HEK293 (cell line): ENCODE measurements at regions not wholly inside any gene's neighbourhood (a gene's known extent, or its start where the extent isn't known, plus 50 kb on each side); places are given as distances from the start of the nearest gene placed in this dataset.

Source experiments
- CTCF ChIA-PET: fragments of 350-600 bp; formaldehyde crosslinking; extraction: SDS; loops from one replicate; lab custom pipeline; 2021; ENCODE audit warnings: antibody characterized with exemption; lab: Yijun Ruan, JAX
- POLR2A ChIA-PET: fragments of 300-600 bp; formaldehyde crosslinking; extraction: SDS; loops from one replicate; lab custom pipeline; 2020; ENCODE audit warnings: antibody characterized with exemption, inconsistent platforms; lab: Yijun Ruan, JAX
- H3K27ac ChIP-seq: fragments of 200-500 bp; sonication (Bioruptor generic); 2 replicates; pipeline ENCODE4 v1.5.1; 2014; ENCODE audit warnings: low read depth, low read length, control low read depth, inconsistent platforms; ENCODE audit errors: extremely low read depth
- H3K36me3 ChIP-seq, 2 experiments: fragments of 200-500 bp in 1 of 2; sonication (Bioruptor generic) in 1 of 2; 1 replicate in 1 of 2; 2 replicates in 1 of 2; pipeline ENCODE4 v1.5.1; 2014 to 2017; ENCODE audit warnings: inconsistent platforms in 2 of 2, low read length in 2 of 2; ENCODE audit not compliant: control insufficient read depth in 2 of 2, insufficient read depth in 1 of 2
- H3K4me1 ChIP-seq: fragments of 200-500 bp; sonication (Bioruptor generic); 2 replicates; pipeline ENCODE4 v1.5.1; 2014; ENCODE audit warnings: mild to moderate bottlenecking, low read length, inconsistent platforms; ENCODE audit not compliant: control insufficient read depth, insufficient read depth
- H3K4me3 ChIP-seq: 2 replicates; pipeline ENCODE4 v1.5.1; 2011; ENCODE audit warnings: low read depth, mild to moderate bottlenecking, control low read depth, low read length, moderate library complexity
- H3K9me3 ChIP-seq: fragments of 200-500 bp; sonication (Bioruptor generic); 2 replicates; pipeline ENCODE4 v1.5.1; 2014; ENCODE audit warnings: low read depth, low read length, inconsistent platforms; ENCODE audit not compliant: control insufficient read depth, insufficient read depth
- FEZF1 ChIP-seq: fragments of 450-650 bp; formaldehyde crosslinking; IDR thresholded peaks from 2 replicates; pipeline ENCODE4 v1.5.1; 2016; ENCODE audit warnings: missing biosample characterization, missing genetic modification characterization
- GLI2 ChIP-seq: fragments of 450-650 bp; formaldehyde crosslinking; IDR thresholded peaks from 2 replicates; pipeline ENCODE4; 2017; ENCODE audit warnings: missing biosample characterization, missing genetic modification characterization, low read depth, borderline replicate concordance
- IKZF3 ChIP-seq: fragments of 450-650 bp; IDR thresholded peaks from 2 replicates; pipeline ENCODE4 v1.5.0; 2018; ENCODE audit warnings: missing biosample characterization, mild to moderate bottlenecking, missing genetic modification characterization, moderate library complexity
- KLF16 ChIP-seq: fragments of 450-650 bp; formaldehyde crosslinking; IDR thresholded peaks from 2 replicates; pipeline ENCODE4 v1.5.1; 2017; ENCODE audit warnings: missing biosample characterization, missing genetic modification characterization
- KLF9 ChIP-seq: fragments of 450-650 bp; formaldehyde crosslinking; IDR thresholded peaks from 2 replicates; pipeline ENCODE4 v1.5.1; 2016; ENCODE audit warnings: missing biosample characterization, missing genetic modification characterization, low read depth
- OVOL3 ChIP-seq: fragments of 450-650 bp; formaldehyde crosslinking; IDR thresholded peaks from 2 replicates; pipeline ENCODE4 v1.5.1; 2016; ENCODE audit warnings: missing biosample characterization, missing genetic modification characterization
- SCRT2 ChIP-seq: fragments of 450-650 bp; formaldehyde crosslinking; IDR thresholded peaks from 2 replicates; pipeline ENCODE4 v1.5.1; 2016; ENCODE audit warnings: missing biosample characterization, missing genetic modification characterization
- SP7 ChIP-seq: fragments of 450-650 bp; formaldehyde crosslinking; IDR thresholded peaks from 2 replicates; pipeline ENCODE4 v1.5.1; 2016; ENCODE audit warnings: missing biosample characterization, missing genetic modification characterization
- TRIM28 ChIP-seq: IDR thresholded peaks from 2 replicates; pipeline ENCODE4 v1.6.1; 2011; ENCODE audit warnings: low read length, control low read depth, borderline replicate concordance
- WT1 ChIP-seq: fragments of 450-650 bp; formaldehyde crosslinking; IDR thresholded peaks from 2 replicates; pipeline ENCODE4 v1.5.1; 2016; ENCODE audit warnings: missing biosample characterization, missing genetic modification characterization
- ZBTB20 ChIP-seq: fragments of 450-650 bp; formaldehyde crosslinking; IDR thresholded peaks from 2 replicates; pipeline ENCODE4 v1.5.1; 2016; ENCODE audit warnings: missing biosample characterization, missing genetic modification characterization
- ZBTB8A ChIP-seq: fragments of 450-650 bp; formaldehyde crosslinking; IDR thresholded peaks from 2 replicates; pipeline ENCODE4 v1.5.1; 2016; ENCODE audit warnings: missing biosample characterization, missing genetic modification characterization
- ZEB2 ChIP-seq: fragments of 450-650 bp; formaldehyde crosslinking; IDR thresholded peaks from 2 replicates; pipeline ENCODE4 v1.5.1; 2016; ENCODE audit warnings: missing biosample characterization, missing genetic modification characterization
- ZNF112 ChIP-seq: fragments of 450-650 bp; formaldehyde crosslinking; IDR thresholded peaks from 2 replicates; pipeline ENCODE4 v1.5.0; 2017; ENCODE audit warnings: missing biosample characterization, missing genetic modification characterization
- ZNF138 ChIP-seq: fragments of 450-650 bp; formaldehyde crosslinking; IDR thresholded peaks from 2 replicates; pipeline ENCODE4 v1.5.1; 2016; ENCODE audit warnings: missing biosample characterization, missing genetic modification characterization, borderline replicate concordance
- ZNF274 ChIP-seq, 2 experiments: fragments of 200-500 bp in 1 of 2; fragments of 450-650 bp in 1 of 2; sonication (Bioruptor generic) in 1 of 2; formaldehyde crosslinking in 1 of 2; IDR thresholded peaks; 2 replicates each; pipeline versions ENCODE4 v1.5.1 to v1.6.1; 2014 to 2016; ENCODE audit warnings: borderline replicate concordance in 1 of 2, inconsistent platforms in 1 of 2, low read length in 1 of 2, missing biosample characterization in 1 of 2, missing genetic modification characterization in 1 of 2
- ZNF292 ChIP-seq: fragments of 450-650 bp; formaldehyde crosslinking; IDR thresholded peaks from 2 replicates; pipeline ENCODE4 v1.5.1; 2016; ENCODE audit warnings: low read depth, missing biosample characterization, missing genetic modification characterization, borderline replicate concordance
- ZNF354C ChIP-seq: fragments of 450-650 bp; formaldehyde crosslinking; IDR thresholded peaks from 2 replicates; pipeline ENCODE4 v1.5.1; 2016; ENCODE audit warnings: missing biosample characterization, missing genetic modification characterization, low read depth, borderline replicate concordance
- ZNF404 ChIP-seq: fragments of 450-650 bp; formaldehyde crosslinking; IDR thresholded peaks from 2 replicates; pipeline ENCODE4 v1.5.1; 2017; ENCODE audit warnings: missing biosample characterization, missing genetic modification characterization
- ZNF610 ChIP-seq: fragments of 450-650 bp; formaldehyde crosslinking; IDR thresholded peaks from 2 replicates; pipeline ENCODE4 v1.5.1; 2016; ENCODE audit warnings: missing biosample characterization, missing genetic modification characterization, borderline replicate concordance
- ZNF654 ChIP-seq: fragments of 450-650 bp; formaldehyde crosslinking; IDR thresholded peaks from 2 replicates; pipeline ENCODE4 v1.5.1; 2016; ENCODE audit warnings: low read depth, missing biosample characterization, missing genetic modification characterization
- ZNF785 ChIP-seq: fragments of 450-650 bp; formaldehyde crosslinking; IDR thresholded peaks from 2 replicates; pipeline ENCODE4 v1.5.1; 2016; ENCODE audit warnings: missing biosample characterization, missing genetic modification characterization
- ZNF843 ChIP-seq: fragments of 450-650 bp; formaldehyde crosslinking; IDR thresholded peaks from 2 replicates; pipeline ENCODE4 v1.5.1; 2016; ENCODE audit warnings: missing biosample characterization, missing genetic modification characterization
- ZSCAN16 ChIP-seq: fragments of 450-650 bp; formaldehyde crosslinking; IDR thresholded peaks from 2 replicates; pipeline ENCODE4 v1.5.1; 2016; ENCODE audit warnings: missing biosample characterization, missing genetic modification characterization
- TF ChIP-seq, protein P1 (sequence below): fragments of 450-650 bp; formaldehyde crosslinking; IDR thresholded peaks from 2 replicates; pipeline ENCODE4 v1.5.1; 2016; ENCODE audit warnings: missing biosample characterization, missing genetic modification characterization
- TF ChIP-seq, protein P2 (sequence below): fragments of 450-650 bp; formaldehyde crosslinking; IDR thresholded peaks from 2 replicates; pipeline ENCODE4 v1.5.1; 2016; ENCODE audit warnings: missing biosample characterization, missing genetic modification characterization, borderline replicate concordance
- TF ChIP-seq, protein P3 (sequence below): fragments of 450-650 bp; formaldehyde crosslinking; IDR thresholded peaks from 2 replicates; pipeline ENCODE4 v1.5.1; 2017; ENCODE audit warnings: missing biosample characterization, missing genetic modification characterization

DNA sequence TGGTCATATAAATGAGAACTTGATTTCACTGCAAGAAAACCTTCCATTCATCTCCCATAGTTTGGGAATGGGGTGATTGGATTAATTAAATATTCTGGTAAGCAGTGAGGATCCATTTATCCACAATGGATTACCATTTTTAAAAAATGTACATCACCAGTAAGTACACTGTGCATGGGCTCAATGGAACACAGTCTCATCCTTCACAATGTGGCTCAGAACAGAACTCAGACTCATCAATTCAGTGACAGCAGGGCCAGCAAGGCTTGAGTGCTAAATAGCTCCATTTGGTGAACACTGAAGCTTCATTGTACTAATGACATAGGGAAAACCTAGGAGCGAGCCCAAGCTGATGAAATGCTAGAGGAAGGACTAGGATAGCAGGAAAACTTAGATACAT, 223.8 kb downstream of the CMPK2 start (continued):
- no peak for TF ChIP-seq ZNF785

DNA sequence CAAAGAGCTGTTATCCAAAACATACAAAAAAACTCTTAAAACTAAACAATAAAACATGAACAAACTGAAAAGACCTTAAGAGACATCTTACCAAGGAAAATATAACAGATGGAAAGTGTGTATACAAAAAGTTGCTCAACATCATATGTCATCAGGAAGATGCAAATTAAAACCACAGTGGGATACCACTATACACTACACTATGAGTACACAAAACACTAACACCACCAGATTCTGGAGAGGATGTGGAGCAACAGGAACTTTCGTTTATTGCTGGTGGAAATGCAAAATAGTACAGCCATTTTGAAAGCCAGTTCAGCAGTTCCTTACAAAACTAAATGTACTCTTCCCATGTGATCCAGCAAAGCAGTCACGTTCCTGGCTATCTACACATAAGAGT, 221.4 kb downstream of the CMPK2 start:
- ChIA-PET CTCF (interaction anchor here (1.2 kb wide), 1 partner anchor 47 kb away, joined by 4 read pairs; no protein-coding TSS in a partner anchor), POLR2A (no interaction called here)
- Histone ChIP-seq H3K9me3 (no peaks in the 10 kb centered on the region), H3K27ac (no peak overlapping the region), H3K4me1 (no peaks in the 10 kb centered on the region), H3K4me3 (no peak overlapping the region), H3K36me3 (no peaks in the 10 kb centered on the region)
- TF ChIP-seq ZNF610 (tag by site-specific recombination) (no peak), SCRT2 (no peak), OVOL3 (tag by site-specific recombination) (no peak), ZNF654 (tag by site-specific recombination) (no peak), WT1 (tag by site-specific recombination) (no peak), KLF9 (tag by site-specific recombination) (no peak), ZSCAN16 (no peak), ZNF138 (tag by site-specific recombination) (no peak), TRIM28 (no peak), ZNF112 (no peak), GLI2 (tag by site-specific recombination) (no peak), ZNF274 (IDR thresholded peaks at IDR 0.05; ENCODE audit: low read length) (no peak), ZNF274 (tag by site-specific recombination; IDR thresholded peaks at IDR 0.05; ENCODE audit: borderline replicate concordance) (no peak), KLF16 (no peak), ZNF354C (tag by site-specific recombination) (no peak), ZBTB8A (tag by site-specific recombination) (no peak), ZNF404 (tag by site-specific recombination) (no peak), ZNF785 (no peak)
- TF ChIP-seq, protein P1, sequence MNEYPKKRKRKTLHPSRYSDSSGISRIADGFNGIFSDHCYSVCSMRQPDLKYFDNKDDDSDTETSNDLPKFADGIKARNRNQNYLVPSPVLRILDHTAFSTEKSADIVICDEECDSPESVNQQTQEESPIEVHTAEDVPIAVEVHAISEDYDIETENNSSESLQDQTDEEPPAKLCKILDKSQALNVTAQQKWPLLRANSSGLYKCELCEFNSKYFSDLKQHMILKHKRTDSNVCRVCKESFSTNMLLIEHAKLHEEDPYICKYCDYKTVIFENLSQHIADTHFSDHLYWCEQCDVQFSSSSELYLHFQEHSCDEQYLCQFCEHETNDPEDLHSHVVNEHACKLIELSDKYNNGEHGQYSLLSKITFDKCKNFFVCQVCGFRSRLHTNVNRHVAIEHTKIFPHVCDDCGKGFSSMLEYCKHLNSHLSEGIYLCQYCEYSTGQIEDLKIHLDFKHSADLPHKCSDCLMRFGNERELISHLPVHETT, result no peak
- TF ChIP-seq, protein P2, sequence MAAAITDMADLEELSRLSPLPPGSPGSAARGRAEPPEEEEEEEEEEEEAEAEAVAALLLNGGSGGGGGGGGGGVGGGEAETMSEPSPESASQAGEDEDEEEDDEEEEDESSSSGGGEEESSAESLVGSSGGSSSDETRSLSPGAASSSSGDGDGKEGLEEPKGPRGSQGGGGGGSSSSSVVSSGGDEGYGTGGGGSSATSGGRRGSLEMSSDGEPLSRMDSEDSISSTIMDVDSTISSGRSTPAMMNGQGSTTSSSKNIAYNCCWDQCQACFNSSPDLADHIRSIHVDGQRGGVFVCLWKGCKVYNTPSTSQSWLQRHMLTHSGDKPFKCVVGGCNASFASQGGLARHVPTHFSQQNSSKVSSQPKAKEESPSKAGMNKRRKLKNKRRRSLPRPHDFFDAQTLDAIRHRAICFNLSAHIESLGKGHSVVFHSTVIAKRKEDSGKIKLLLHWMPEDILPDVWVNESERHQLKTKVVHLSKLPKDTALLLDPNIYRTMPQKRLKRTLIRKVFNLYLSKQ (tag by site-specific recombination), result no peak

DNA sequence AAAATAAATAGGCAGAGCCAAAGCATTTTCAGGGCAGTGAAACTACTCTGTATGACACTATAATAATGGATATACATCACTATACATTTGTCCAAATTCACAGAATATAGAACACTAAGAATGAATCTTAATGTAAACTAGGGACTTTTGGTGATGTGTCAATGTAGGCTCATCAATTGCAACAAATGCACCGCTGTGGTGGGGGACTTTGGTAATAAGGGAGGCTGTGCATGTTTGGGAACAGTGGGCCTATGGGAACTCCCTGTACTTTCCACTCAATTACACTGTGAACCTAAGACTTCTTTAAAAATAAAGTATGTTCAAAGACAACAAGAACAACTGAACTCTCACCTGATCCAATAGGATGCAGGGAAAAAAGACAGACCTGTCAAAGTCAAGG, 220.7 kb downstream of the CMPK2 start:
- ChIA-PET POLR2A (no interaction called here), CTCF (no interaction called here)
- Histone ChIP-seq H3K36me3 (no peaks in the 10 kb centered on the region), H3K27ac (no peak overlapping the region), H3K9me3 (no peaks in the 10 kb centered on the region), H3K4me1 (no peaks in the 10 kb centered on the region), H3K4me3 (no peak overlapping the region)
- TF ChIP-seq ZEB2, result no peak

DNA sequence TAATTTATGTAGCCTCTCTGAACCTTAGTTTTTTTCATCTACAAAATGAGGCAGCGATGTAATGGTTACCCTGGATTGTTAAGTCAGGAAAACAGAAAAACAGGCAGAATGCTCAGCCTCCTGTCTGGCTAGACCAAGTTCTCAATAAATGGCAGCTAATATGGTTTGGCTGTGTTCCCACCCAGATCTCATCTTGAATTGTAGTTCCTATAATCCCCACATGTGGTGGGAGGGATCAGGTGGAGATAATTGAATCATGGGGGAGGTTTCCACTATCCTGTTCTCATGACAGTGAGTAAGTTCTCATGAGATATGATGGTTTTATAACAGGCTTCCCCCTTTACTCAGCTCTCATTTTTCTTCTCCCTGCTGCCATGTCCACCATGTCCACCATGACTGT, 220.0 kb downstream of the CMPK2 start:
- ChIA-PET POLR2A (no interaction called here), CTCF (no interaction called here)
- H3K27ac ChIP-seq, result no peak overlapping the region
- H3K36me3 ChIP-seq, result no peaks in the 10 kb centered on the region
- no peak overlapping the region for H3K4me3 ChIP-seq
- no peaks in the 10 kb centered on the region for H3K9me3 ChIP-seq
- H3K4me1 ChIP-seq, result no peaks in the 10 kb centered on the region
- TF ChIP-seq SP7 (tag by site-specific recombination) (no peak), IKZF3 (tag by site-specific recombination) (no peak), ZNF138 (tag by site-specific recombination) (no peak), ZNF292 (tag by site-specific recombination) (no peak), FEZF1 (tag by site-specific recombination) (no peak), ZNF843 (no peak), ZBTB20 (tag by site-specific recombination) (no peak)
- TF ChIP-seq, protein P3, sequence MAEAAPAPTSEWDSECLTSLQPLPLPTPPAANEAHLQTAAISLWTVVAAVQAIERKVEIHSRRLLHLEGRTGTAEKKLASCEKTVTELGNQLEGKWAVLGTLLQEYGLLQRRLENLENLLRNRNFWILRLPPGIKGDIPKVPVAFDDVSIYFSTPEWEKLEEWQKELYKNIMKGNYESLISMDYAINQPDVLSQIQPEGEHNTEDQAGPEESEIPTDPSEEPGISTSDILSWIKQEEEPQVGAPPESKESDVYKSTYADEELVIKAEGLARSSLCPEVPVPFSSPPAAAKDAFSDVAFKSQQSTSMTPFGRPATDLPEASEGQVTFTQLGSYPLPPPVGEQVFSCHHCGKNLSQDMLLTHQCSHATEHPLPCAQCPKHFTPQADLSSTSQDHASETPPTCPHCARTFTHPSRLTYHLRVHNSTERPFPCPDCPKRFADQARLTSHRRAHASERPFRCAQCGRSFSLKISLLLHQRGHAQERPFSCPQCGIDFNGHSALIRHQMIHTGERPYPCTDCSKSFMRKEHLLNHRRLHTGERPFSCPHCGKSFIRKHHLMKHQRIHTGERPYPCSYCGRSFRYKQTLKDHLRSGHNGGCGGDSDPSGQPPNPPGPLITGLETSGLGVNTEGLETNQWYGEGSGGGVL (tag by site-specific recombination), result no peak
- TF ChIP-seq, protein P2 (tag by site-specific recombination), result no peak
